ENCODE measurements at regions not wholly inside any gene's neighbourhood (a gene's known extent, or its start where the extent isn't known, plus 50 kb on each side); places are given as distances from the start of the nearest gene placed in this dataset.

GRCh38 chr9:88875400-88876120, 115.7 kb upstream of the S1PR3 start:
- DNase-seq (ENCODE audit: low spot score) (no peak), FAIRE-seq (no peak), ATAC-seq (no peak)
- Histone ChIP-seq H3K27ac (ENCODE audit: extremely low read length, insufficient read depth, low read length) (no peak overlapping the region), H4K20me1 (ENCODE audit: insufficient read depth, low read length) (no peaks in the 10 kb centered on the region), H3K4me3 (replicated peaks in 1 of 3; ENCODE audit: insufficient read depth in 1 of 3, low read depth in 2 of 3, low read length in 3 of 3) (no peak overlapping the region), H3K9me3 (ENCODE audit: low read length) (no peaks in the 10 kb centered on the region), H3K9ac (ENCODE audit: insufficient read depth, low read depth, low read length) (no peak overlapping the region), H3K79me2 (ENCODE audit: insufficient read depth, low read length) (no peaks in the 10 kb centered on the region), H3K4me1 (ENCODE audit: insufficient read depth, low read length) (peaks cover 20% of the 10 kb centered on the region), H3K36me3 (replicated peaks in 1 of 2; ENCODE audit: control insufficient read depth in 1 of 2, insufficient read depth in 2 of 2, low read length in 2 of 2) (no peaks in the 10 kb centered on the region), H3K27me3 (ENCODE audit: control insufficient read depth in 1 of 2, insufficient read depth in 2 of 2, low read length in 2 of 2) (0 out of 5 replicates have a peak, but pooled peaks cover 0 to 5% of the 10 kb centered on the region in 2 experiments), H2AFZ (ENCODE audit: low read length) (no peak overlapping the region), H3K4me2 (ENCODE audit: low read depth, low read length) (no peak overlapping the region)
- intact Hi-C loops (cut with micrococcal nuclease; ENCODE audit: unreplicated experiment) (loop anchor here (2.0 kb wide), 1 partner anchor 215 kb away; no protein-coding TSS in a partner anchor), in situ Hi-C loops (cut with HindIII; ENCODE audit: extremely low pct_ligation_motif_present, low pct_unique_long_range_greater_than_20kb) (loop anchor here (10.0 kb wide), 1 partner anchor 211 kb away; no protein-coding TSS in a partner anchor)
- no TSS peak for BruUV-seq (replicated peaks)
- POLR2A ChIA-PET = no interaction called here
- no peak for TF ChIP-seq SMARCE1 (IDR thresholded peaks at IDR 0.05; ENCODE audit: borderline replicate concordance)
- TF ChIP-seq ZKSCAN5 (CRISPR knock-in tag; IDR thresholded peaks at IDR 0.05) = no peak
- TF ChIP-seq ZFY (CRISPR knock-in tag; IDR thresholded peaks at IDR 0.05) = no peak
- TF ChIP-seq, protein P1, sequence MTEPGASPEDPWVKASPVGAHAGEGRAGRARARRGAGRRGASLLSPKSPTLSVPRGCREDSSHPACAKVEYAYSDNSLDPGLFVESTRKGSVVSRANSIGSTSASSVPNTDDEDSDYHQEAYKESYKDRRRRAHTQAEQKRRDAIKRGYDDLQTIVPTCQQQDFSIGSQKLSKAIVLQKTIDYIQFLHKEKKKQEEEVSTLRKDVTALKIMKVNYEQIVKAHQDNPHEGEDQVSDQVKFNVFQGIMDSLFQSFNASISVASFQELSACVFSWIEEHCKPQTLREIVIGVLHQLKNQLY (CRISPR knock-in tag; IDR thresholded peaks at IDR 0.05) = no peak
- no peak for TF ChIP-seq KMT2A (CRISPR knock-in tag; IDR thresholded peaks at IDR 0.05)
- TF ChIP-seq HNRNPUL1 (IDR thresholded peaks at IDR 0.05; ENCODE audit: low read depth, low read length) = no peak
- TF ChIP-seq MLLT10 (CRISPR knock-in tag; IDR thresholded peaks at IDR 0.05) = no peak
- TF ChIP-seq, protein P2, sequence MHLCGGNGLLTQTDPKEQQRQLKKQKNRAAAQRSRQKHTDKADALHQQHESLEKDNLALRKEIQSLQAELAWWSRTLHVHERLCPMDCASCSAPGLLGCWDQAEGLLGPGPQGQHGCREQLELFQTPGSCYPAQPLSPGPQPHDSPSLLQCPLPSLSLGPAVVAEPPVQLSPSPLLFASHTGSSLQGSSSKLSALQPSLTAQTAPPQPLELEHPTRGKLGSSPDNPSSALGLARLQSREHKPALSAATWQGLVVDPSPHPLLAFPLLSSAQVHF (CRISPR knock-in tag; IDR thresholded peaks at IDR 0.05) = no peak
- TF ChIP-seq KDM2A (CRISPR knock-in tag; IDR thresholded peaks at IDR 0.05; ENCODE audit: borderline replicate concordance, low read depth) = no peak
- TF ChIP-seq ZNF331 (CRISPR knock-in tag; IDR thresholded peaks at IDR 0.05) = no peak
- no peak for TF ChIP-seq ZNF83 (CRISPR knock-in tag; IDR thresholded peaks at IDR 0.05; ENCODE audit: borderline replicate concordance)
- no peak for TF ChIP-seq SNAPC2 (CRISPR knock-in tag; IDR thresholded peaks at IDR 0.05)
- TF ChIP-seq JARID2 (CRISPR knock-in tag; IDR thresholded peaks at IDR 0.05; ENCODE audit: insufficient replicate concordance) = no peak
- no peak for TF ChIP-seq SALL1 (CRISPR knock-in tag; IDR thresholded peaks at IDR 0.05)
- no peak for TF ChIP-seq BORCS8-MEF2B (CRISPR knock-in tag; IDR thresholded peaks at IDR 0.05)
- TF ChIP-seq AGO1 (IDR thresholded peaks at IDR 0.05; ENCODE audit: low read depth, low read length, poor library complexity, severe bottlenecking) = no peak
- no peak for TF ChIP-seq SAP130 (CRISPR knock-in tag; IDR thresholded peaks at IDR 0.05; ENCODE audit: low read depth)
- TF ChIP-seq ZSCAN22 (CRISPR knock-in tag; IDR thresholded peaks at IDR 0.05) = no peak
- TF ChIP-seq, protein P3, sequence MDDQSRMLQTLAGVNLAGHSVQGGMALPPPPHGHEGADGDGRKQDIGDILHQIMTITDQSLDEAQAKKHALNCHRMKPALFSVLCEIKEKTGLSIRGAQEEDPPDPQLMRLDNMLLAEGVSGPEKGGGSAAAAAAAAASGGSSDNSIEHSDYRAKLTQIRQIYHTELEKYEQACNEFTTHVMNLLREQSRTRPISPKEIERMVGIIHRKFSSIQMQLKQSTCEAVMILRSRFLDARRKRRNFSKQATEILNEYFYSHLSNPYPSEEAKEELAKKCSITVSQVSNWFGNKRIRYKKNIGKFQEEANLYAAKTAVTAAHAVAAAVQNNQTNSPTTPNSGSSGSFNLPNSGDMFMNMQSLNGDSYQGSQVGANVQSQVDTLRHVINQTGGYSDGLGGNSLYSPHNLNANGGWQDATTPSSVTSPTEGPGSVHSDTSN (CRISPR knock-in tag; IDR thresholded peaks at IDR 0.05; ENCODE audit: borderline replicate concordance) = no peak
- 20% methylated on average over 3 of the region's 3 CpGs for WGBS (ENCODE audit: low lambda C conversion rate)
- CTCF ChIA-PET (ENCODE audit: low intra/inter-chr PET ratio, low total read pairs) = no interaction called here
